NCI-H526 (cell line): ENCODE measurements at regions not wholly inside any gene's neighbourhood (a gene's known extent, or its start where the extent isn't known, plus 50 kb on each side); places are given as distances from the start of the nearest gene placed in this dataset.

Source experiments
- DNase-seq, 2 experiments: peaks; one replicate each; lab custom pipeline; 2025; lab: John Stamatoyannopoulos, UW

- DNase-seq, result no peak
Measured at GRCh38 chr4:14871676-14872430, 130.4 kb upstream of the CPEB2 start.

- DNase-seq, result no peak
Measured at GRCh38 chr4:14874990-14875389, 127.3 kb upstream of the CPEB2 start.

GRCh38 chr4:14877246-14878225, 124.7 kb upstream of the CPEB2 start:
- DNase-seq, result no peak

- DNase-seq, result no peak
Measured at GRCh38 chr4:14878681-14879080, 123.6 kb upstream of the CPEB2 start.

- DNase-seq, result no peak
Measured at GRCh38 chr4:14879683-14880082, 122.6 kb upstream of the CPEB2 start.

GRCh38 chr4:14880805-14881204, 121.5 kb upstream of the CPEB2 start:
- DNase-seq, result no peak

- DNase-seq, result no peak
Measured at GRCh38 chr4:14883166-14883565, 119.1 kb upstream of the CPEB2 start.

- DNase-seq, result no peak
Measured at GRCh38 chr4:14883661-14884060, 118.6 kb upstream of the CPEB2 start.

GRCh38 chr4:14887842-14888433, 114.3 kb upstream of the CPEB2 start:
- DNase-seq, result no peak

GRCh38 chr4:14888790-14889572, 113.3 kb upstream of the CPEB2 start:
- no peak for DNase-seq

- no peak for DNase-seq
Measured at GRCh38 chr4:14892563-14892962, 109.7 kb upstream of the CPEB2 start.

GRCh38 chr4:14893713-14894112, 108.6 kb upstream of the CPEB2 start:
- DNase-seq, result no peak

- no peak for DNase-seq
Measured at GRCh38 chr4:14894392-14895292, 107.6 kb upstream of the CPEB2 start.

- DNase-seq, result no peak
Measured at GRCh38 chr4:14896656-14897175, 105.6 kb upstream of the CPEB2 start.

- no peak for DNase-seq
Measured at GRCh38 chr4:14897217-14897616, 105.1 kb upstream of the CPEB2 start.

GRCh38 chr4:14898989-14899388, 103.3 kb upstream of the CPEB2 start:
- no peak for DNase-seq

- no peak for DNase-seq
Measured at GRCh38 chr4:14902342-14902741, 99.9 kb upstream of the CPEB2 start.

- DNase-seq, result no peak
Measured at GRCh38 chr4:14903321-14903720, 99.0 kb upstream of the CPEB2 start.

- DNase-seq, result no peak
Measured at GRCh38 chr4:14906805-14907204, 95.5 kb upstream of the CPEB2 start.

- DNase-seq, result no peak
Measured at GRCh38 chr4:14908635-14909034, 93.6 kb upstream of the CPEB2 start.

- DNase-seq, result no peak
Measured at GRCh38 chr4:14910411-14910810, 91.9 kb upstream of the CPEB2 start.
